ENCODE measurements at regions not wholly inside any gene's neighbourhood (a gene's known extent, or its start where the extent isn't known, plus 50 kb on each side); places are given as distances from the start of the nearest gene placed in this dataset.

DNA sequence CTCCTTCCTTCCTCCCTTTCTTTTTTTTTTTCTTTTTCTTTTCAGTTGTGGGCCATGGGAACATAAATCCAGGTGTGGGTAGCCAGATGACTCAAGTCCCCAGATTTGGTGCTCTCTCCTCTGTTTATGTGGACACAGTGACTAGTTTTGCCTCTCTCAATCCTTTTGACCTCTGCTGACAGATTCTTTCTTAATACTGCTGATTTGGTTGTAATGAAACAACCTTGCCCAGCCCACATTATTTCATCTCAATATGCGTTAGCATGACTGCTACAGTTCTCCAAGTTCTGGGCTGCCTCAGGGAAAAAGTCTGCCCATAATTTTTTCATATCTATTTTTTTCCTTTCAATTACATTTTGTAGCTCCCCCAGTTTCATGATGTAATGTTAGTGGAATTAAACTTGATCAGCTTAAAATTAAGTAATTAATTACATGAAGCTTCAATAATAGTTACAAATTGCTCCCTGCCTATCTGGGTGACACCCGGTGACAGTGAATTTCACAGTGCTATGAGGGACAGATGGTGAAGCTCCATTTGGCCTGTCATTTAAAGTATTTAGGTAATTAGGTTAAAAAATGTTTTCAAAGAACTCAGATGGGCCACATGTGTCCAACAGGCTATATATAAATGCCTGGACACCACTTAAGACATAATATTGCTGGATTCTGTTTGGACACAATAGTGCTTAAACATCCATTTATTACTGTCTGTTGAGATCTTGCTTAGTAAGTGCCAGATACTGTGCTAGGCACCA is 118.8 kb upstream of the FRY start:
- H3K27ac Mint-ChIP-seq (ENCODE audit: unreplicated experiment) = no peak overlapping the region
- H3K36me3 Mint-ChIP-seq (ENCODE audit: insufficient read depth, unreplicated experiment) = no peaks in the 10 kb centered on the region
- peaks cover 2% of the 10 kb centered on the region for H3K27me3 Mint-ChIP-seq (ENCODE audit: insufficient read depth, unreplicated experiment)
- H3K4me1 ChIP-seq = peaks cover 10% of the 10 kb centered on the region
- POLR2A ChIA-PET = no interaction called here
- H3K4me3 Mint-ChIP-seq (ENCODE audit: unreplicated experiment) = no peak overlapping the region
- H3K36me3 ChIP-seq (ENCODE audit: control insufficient read depth, insufficient read depth, low read length) = no peaks in the 10 kb centered on the region
- no peak overlapping the region for H3K4me3 ChIP-seq (ENCODE audit: low read depth, low read length)
- BruUV-seq (replicated peaks) = no TSS peak
- no peak for DNase-seq
- no peaks in the 10 kb centered on the region for H3K4me1 Mint-ChIP-seq (ENCODE audit: low read depth, unreplicated experiment)
- CTCF ChIA-PET = interaction anchor here (0.7 kb wide), 1 partner anchor 451 kb away, joined by 3 read pairs; no protein-coding TSS in a partner anchor
- H3K9me3 Mint-ChIP-seq (ENCODE audit: unreplicated experiment) = no peaks in the 10 kb centered on the region
- no peaks in the 10 kb centered on the region for H3K27me3 ChIP-seq (replicated peaks; ENCODE audit: control insufficient read depth, insufficient read depth, low read length)
- intact Hi-C loops (cut with micrococcal nuclease; ENCODE audit: unreplicated experiment) = loop anchor here (5.0 kb wide), 1 partner anchor 104 kb away; no protein-coding TSS in a partner anchor
- TF ChIP-seq CTCF (IDR thresholded peaks at IDR 0.05; ENCODE audit: insufficient read depth in 1 of 2, low read depth in 1 of 2, low read length in 1 of 2, severe bottlenecking in 1 of 2, unreplicated experiment in 1 of 2) = no peak
- no peaks in the 10 kb centered on the region for H3K9me3 ChIP-seq

GRCh38 chr13:31913459-31913858 is 118.1 kb upstream of the FRY start:
- CTCF ChIA-PET = interaction anchor here (0.7 kb wide), 1 partner anchor 450 kb away, joined by 3 read pairs; no protein-coding TSS in a partner anchor
- intact Hi-C loops (cut with micrococcal nuclease; ENCODE audit: unreplicated experiment) = loop anchor here (5.0 kb wide), 1 partner anchor 104 kb away; no protein-coding TSS in a partner anchor
- no peaks in the 10 kb centered on the region for H3K27me3 ChIP-seq (replicated peaks; ENCODE audit: control insufficient read depth, insufficient read depth, low read length)
- H3K36me3 ChIP-seq (ENCODE audit: control insufficient read depth, insufficient read depth, low read length) = no peaks in the 10 kb centered on the region
- Mint-ChIP-seq H3K4me3 (ENCODE audit: unreplicated experiment) (no peak overlapping the region), H3K36me3 (ENCODE audit: insufficient read depth, unreplicated experiment) (no peaks in the 10 kb centered on the region), H3K27ac (ENCODE audit: unreplicated experiment) (no peak overlapping the region), H3K9me3 (ENCODE audit: unreplicated experiment) (no peaks in the 10 kb centered on the region), H3K27me3 (ENCODE audit: insufficient read depth, unreplicated experiment) (no peaks in the 10 kb centered on the region), H3K4me1 (ENCODE audit: low read depth, unreplicated experiment) (no peaks in the 10 kb centered on the region)
- POLR2A ChIA-PET = no interaction called here
- no TSS peak for BruUV-seq (replicated peaks)
- H3K4me3 ChIP-seq (ENCODE audit: low read depth, low read length) = no peak overlapping the region
- no peak for DNase-seq
- TF ChIP-seq CTCF (IDR thresholded peaks at IDR 0.05; ENCODE audit: insufficient read depth in 1 of 2, low read depth in 1 of 2, low read length in 1 of 2, severe bottlenecking in 1 of 2, unreplicated experiment in 1 of 2) = no peak
- peaks cover 10% of the 10 kb centered on the region for H3K4me1 ChIP-seq
- no peaks in the 10 kb centered on the region for H3K9me3 ChIP-seq

DNA sequence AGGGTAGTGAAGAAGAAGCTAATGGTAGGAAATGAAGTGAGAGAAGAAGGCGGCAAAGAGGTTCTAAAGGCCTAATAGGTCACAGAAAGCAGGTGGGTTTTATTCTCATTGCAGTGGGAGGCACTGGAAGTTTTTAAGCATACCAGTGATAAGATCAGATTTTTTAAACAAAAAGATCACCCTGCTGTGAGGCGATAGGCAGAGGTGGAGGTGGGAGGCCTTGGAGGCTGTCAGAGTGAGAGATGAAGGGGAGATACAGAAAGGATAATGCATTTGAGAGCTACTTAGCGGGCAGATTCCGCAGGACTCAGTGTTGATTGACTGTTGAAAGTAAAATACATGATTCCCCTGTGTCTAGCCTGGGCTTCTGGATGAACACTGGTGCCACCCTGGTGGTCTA is 116.7 kb upstream of the FRY start:
- no peaks in the 10 kb centered on the region for H3K4me1 ChIP-seq
- intact Hi-C loops (cut with micrococcal nuclease; ENCODE audit: unreplicated experiment) = loop anchor here (5.0 kb wide), 1 partner anchor 102 kb away; no protein-coding TSS in a partner anchor
- BruUV-seq (replicated peaks) = no TSS peak
- no peaks in the 10 kb centered on the region for H3K36me3 ChIP-seq (ENCODE audit: control insufficient read depth, insufficient read depth, low read length)
- no peaks in the 10 kb centered on the region for H3K36me3 Mint-ChIP-seq (ENCODE audit: insufficient read depth, unreplicated experiment)
- H3K4me3 ChIP-seq (ENCODE audit: low read depth, low read length) = no peak overlapping the region
- H3K27me3 Mint-ChIP-seq (ENCODE audit: insufficient read depth, unreplicated experiment) = no peaks in the 10 kb centered on the region
- H3K4me1 Mint-ChIP-seq (ENCODE audit: low read depth, unreplicated experiment) = no peaks in the 10 kb centered on the region
- no peak overlapping the region for H3K4me3 Mint-ChIP-seq (ENCODE audit: unreplicated experiment)
- no peaks in the 10 kb centered on the region for H3K9me3 Mint-ChIP-seq (ENCODE audit: unreplicated experiment)
- H3K27me3 ChIP-seq (replicated peaks; ENCODE audit: control insufficient read depth, insufficient read depth, low read length) = no peaks in the 10 kb centered on the region
- no peak for TF ChIP-seq CTCF (IDR thresholded peaks at IDR 0.05; ENCODE audit: insufficient read depth in 1 of 2, low read depth in 1 of 2, low read length in 1 of 2, severe bottlenecking in 1 of 2, unreplicated experiment in 1 of 2)
- POLR2A ChIA-PET = no interaction called here
- CTCF ChIA-PET = no interaction called here
- no peak overlapping the region for H3K27ac Mint-ChIP-seq (ENCODE audit: unreplicated experiment)
- H3K9me3 ChIP-seq = no peaks in the 10 kb centered on the region
- DNase-seq = no peak

All from Caco-2 (cell line).